SK-N-MC (cell line): ENCODE measurements at regions not wholly inside any gene's neighbourhood (a gene's known extent, or its start where the extent isn't known, plus 50 kb on each side); places are given as distances from the start of the nearest gene placed in this dataset.

Source experiments
- EZH2 ChIP-seq: fragments of 200-600 bp; sonication (generic); IDR thresholded peaks from one replicate; pipeline ENCODE4 v1.6.1; 2017; ENCODE audit warnings: antibody characterized with exemption
- POLR2AphosphoS5 ChIP-seq: IDR thresholded peaks from 2 replicates; pipeline ENCODE4 v1.6.1; 2012; ENCODE audit warnings: mild to moderate bottlenecking, low read depth, low read length, borderline replicate concordance

DNA sequence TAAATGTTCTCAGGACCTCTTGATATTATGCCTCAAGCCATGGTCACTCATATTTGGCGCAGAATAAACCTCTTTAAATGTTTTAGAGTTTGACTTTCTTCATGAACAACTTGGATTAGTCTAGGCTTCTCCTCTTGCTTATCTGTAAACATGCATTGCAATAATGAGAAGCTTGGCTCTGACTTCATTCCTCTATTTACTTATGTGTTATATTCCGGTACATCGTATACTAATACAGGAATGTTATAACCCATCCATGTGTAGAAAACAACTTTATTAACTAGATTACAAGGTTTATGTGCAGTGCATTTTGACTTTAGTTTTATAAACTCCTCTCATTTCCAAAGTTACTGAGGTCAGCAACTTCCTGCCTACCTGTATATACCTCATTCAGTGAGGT is 944.3 kb upstream of the GHITM start:
- TF ChIP-seq POLR2AphosphoS5 (no peak), EZH2 (no peak)
